ENCODE measurements at regions not wholly inside any gene's neighbourhood (a gene's known extent, or its start where the extent isn't known, plus 50 kb on each side); places are given as distances from the start of the nearest gene placed in this dataset.

GRCh38 chr16:65910291-65910690, 456.2 kb upstream of the CDH5 start:
- H3K4me3 ChIP-seq, result no peak overlapping the region
- no peak overlapping the region for H3K27ac ChIP-seq
- H3K9me3 ChIP-seq, result no peaks in the 10 kb centered on the region
- H3K27me3 ChIP-seq, result no peaks in the 10 kb centered on the region
- H3K4me1 ChIP-seq, result no peaks in the 10 kb centered on the region
- peak in 1 of 2 donors; percentile 56 for DNase-seq (ENCODE audit: extremely low spot score in 2 of 2)
- no peaks in the 10 kb centered on the region for H3K36me3 ChIP-seq
- TF ChIP-seq POLR2A (IDR thresholded peaks at IDR 0.05) (no peak), POLR2AphosphoS5 (IDR thresholded peaks at IDR 0.05; ENCODE audit: insufficient read depth in 1 of 2, low read depth in 1 of 2) (no peak)
- TF ChIP-seq, protein P1, sequence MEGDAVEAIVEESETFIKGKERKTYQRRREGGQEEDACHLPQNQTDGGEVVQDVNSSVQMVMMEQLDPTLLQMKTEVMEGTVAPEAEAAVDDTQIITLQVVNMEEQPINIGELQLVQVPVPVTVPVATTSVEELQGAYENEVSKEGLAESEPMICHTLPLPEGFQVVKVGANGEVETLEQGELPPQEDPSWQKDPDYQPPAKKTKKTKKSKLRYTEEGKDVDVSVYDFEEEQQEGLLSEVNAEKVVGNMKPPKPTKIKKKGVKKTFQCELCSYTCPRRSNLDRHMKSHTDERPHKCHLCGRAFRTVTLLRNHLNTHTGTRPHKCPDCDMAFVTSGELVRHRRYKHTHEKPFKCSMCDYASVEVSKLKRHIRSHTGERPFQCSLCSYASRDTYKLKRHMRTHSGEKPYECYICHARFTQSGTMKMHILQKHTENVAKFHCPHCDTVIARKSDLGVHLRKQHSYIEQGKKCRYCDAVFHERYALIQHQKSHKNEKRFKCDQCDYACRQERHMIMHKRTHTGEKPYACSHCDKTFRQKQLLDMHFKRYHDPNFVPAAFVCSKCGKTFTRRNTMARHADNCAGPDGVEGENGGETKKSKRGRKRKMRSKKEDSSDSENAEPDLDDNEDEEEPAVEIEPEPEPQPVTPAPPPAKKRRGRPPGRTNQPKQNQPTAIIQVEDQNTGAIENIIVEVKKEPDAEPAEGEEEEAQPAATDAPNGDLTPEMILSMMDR (IDR thresholded peaks at IDR 0.05), result no peak
- intact Hi-C loops (cut with DNase I), result no loop called here

DNA sequence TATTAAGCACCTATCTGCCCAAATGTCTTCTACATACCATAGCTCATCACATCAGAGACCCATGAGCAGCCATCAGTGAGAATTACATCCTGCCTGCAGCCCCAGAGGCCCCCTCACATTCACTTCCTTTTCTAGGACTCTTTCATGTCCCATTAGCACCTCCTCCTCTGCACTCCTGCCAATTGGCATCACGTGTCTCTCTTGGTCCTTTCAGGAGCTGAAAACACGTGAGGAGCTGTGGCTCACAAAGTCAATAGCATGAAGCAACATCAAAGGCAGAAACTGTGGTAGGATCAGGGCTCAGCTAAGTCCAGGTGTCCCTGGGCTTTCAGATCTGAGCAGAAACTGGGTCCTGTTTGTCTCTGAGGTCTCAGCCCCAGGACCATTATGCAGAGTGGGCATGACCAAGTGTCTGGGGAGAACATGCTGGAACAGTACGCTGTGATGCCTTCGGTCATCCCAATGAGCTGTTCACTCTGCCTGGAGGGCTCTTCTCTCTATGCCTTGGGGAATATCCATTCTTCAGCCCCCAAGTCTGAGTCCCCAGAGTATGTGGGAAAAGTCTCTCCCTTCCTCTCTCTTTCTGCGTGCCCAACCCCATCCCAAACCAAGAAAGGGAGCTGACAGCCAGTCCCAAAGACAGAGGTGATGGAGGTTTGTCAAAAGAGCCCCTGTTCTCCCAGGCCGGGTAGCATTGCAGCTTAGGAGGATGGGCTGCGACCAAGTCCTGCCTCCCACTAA, 457.0 kb upstream of the CDH5 start:
- TF ChIP-seq POLR2A (IDR thresholded peaks at IDR 0.05) (no peak), POLR2AphosphoS5 (IDR thresholded peaks at IDR 0.05; ENCODE audit: insufficient read depth in 1 of 2, low read depth in 1 of 2) (no peak)
- TF ChIP-seq, protein P1 (IDR thresholded peaks at IDR 0.05), result no peak
- H3K4me1 ChIP-seq, result no peaks in the 10 kb centered on the region
- H3K4me3 ChIP-seq, result no peak overlapping the region
- peak in 1 of 2 donors; percentile 40 for DNase-seq (ENCODE audit: extremely low spot score in 2 of 2)
- H3K27me3 ChIP-seq, result no peaks in the 10 kb centered on the region
- no peaks in the 10 kb centered on the region for H3K9me3 ChIP-seq
- H3K27ac ChIP-seq, result no peak overlapping the region
- intact Hi-C loops (cut with DNase I), result no loop called here
- H3K36me3 ChIP-seq, result no peaks in the 10 kb centered on the region

DNA sequence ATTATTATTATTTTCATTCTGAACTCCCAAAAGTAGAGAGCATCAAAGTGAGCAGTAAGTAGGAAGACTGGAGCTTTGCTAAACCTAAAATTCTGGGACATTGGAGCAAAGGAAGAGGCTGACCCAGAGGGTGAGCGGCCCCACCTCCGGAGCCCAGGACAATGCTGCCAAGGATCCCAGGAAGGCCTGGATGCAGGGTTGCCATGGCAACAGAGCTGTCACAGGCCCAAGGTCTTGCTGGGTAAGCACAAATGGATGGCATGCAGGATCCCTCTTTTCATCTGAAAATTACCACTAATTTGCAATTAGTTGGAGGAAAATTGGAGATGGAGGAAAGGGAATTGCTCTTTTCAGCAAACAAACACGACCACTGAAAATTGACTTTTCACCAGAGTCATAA, 457.9 kb upstream of the CDH5 start:
- Histone ChIP-seq H3K36me3 (no peaks in the 10 kb centered on the region), H3K4me1 (no peaks in the 10 kb centered on the region), H3K4me3 (no peak overlapping the region), H3K27ac (no peak overlapping the region), H3K27me3 (no peaks in the 10 kb centered on the region), H3K9me3 (no peaks in the 10 kb centered on the region)
- no peak for DNase-seq (ENCODE audit: extremely low spot score in 2 of 2)
- intact Hi-C loops (cut with DNase I), result no loop called here
- TF ChIP-seq POLR2A (IDR thresholded peaks at IDR 0.05) (no peak), POLR2AphosphoS5 (IDR thresholded peaks at IDR 0.05; ENCODE audit: insufficient read depth in 1 of 2, low read depth in 1 of 2) (no peak)
- TF ChIP-seq, protein P1 (IDR thresholded peaks at IDR 0.05), result no peak

DNA sequence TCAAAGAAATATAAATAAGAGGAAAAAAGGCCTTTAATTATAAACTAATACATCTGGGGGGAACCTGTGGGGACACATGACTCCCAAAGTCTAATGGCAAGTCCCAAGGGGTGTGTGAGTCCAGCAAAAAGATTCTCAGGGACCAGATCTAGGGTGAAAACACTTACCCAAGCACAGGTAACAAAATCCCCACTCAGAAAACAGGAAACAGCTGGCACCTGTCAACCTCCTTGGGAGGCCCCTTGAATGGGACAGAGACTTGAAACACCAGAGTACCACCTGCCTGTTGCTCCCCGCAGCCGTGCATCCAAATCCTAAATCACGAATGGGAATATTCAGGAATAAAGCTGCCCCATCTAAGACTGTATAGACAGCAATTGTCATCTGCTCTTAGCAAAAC, 461.2 kb upstream of the CDH5 start:
- TF ChIP-seq POLR2A (IDR thresholded peaks at IDR 0.05), result no peak
- TF ChIP-seq, protein P1 (IDR thresholded peaks at IDR 0.05), result no peak
- TF ChIP-seq POLR2AphosphoS5 (IDR thresholded peaks at IDR 0.05; ENCODE audit: insufficient read depth in 1 of 2, low read depth in 1 of 2), result no peak
- H3K4me1 ChIP-seq, result no peaks in the 10 kb centered on the region
- DNase-seq (ENCODE audit: extremely low spot score in 2 of 2), result no peak
- intact Hi-C loops (cut with DNase I), result no loop called here
- H3K36me3 ChIP-seq, result no peaks in the 10 kb centered on the region
- H3K27me3 ChIP-seq, result no peaks in the 10 kb centered on the region
- no peak overlapping the region for H3K4me3 ChIP-seq
- H3K27ac ChIP-seq, result no peak overlapping the region
- no peaks in the 10 kb centered on the region for H3K9me3 ChIP-seq

DNA sequence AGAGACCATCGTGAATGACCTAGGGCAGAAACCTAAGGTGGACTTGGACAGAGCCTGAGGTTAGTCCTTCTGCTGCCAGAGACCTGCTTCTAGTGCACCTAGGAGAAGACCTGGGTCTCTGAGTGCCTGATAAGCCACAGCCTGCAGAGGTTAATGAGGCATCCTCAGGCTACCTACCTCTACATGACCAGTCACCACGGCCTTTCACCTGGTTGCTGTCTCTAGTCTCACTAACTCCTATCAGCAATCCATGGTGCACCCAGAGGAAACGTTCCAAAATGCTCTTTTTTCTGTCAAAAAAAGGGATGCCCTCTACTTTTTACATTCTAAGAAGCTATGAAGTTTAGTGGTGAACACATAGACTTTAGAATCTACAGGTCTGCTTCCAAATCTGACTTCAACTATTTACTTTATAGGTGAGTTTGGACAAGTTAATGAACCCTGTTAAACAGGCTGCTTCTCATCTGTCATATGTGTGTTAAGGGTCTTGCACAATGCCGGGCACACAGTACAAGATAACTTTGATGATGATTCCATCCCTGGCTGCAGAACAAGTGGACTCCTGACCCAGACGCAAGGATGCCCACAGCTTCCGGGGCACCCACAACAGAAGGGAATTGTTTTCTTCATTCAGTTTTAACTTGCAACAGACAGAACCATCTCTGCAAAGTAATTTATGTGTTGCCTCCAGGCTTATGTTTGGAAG, 469.9 kb upstream of the CDH5 start:
- intact Hi-C loops (cut with DNase I), result no loop called here
- TF ChIP-seq POLR2A (IDR thresholded peaks at IDR 0.05), result no peak
- TF ChIP-seq, protein P1 (IDR thresholded peaks at IDR 0.05), result no peak
- no peak for TF ChIP-seq POLR2AphosphoS5 (IDR thresholded peaks at IDR 0.05; ENCODE audit: insufficient read depth in 1 of 2, low read depth in 1 of 2)
- no peak overlapping the region for H3K4me3 ChIP-seq

More for the DNA sequence above, 469.9 kb upstream of the CDH5 start:
- Histone ChIP-seq H3K27me3 (no peaks in the 10 kb centered on the region), H3K9me3 (no peaks in the 10 kb centered on the region), H3K27ac (no peak overlapping the region), H3K36me3 (no peaks in the 10 kb centered on the region), H3K4me1 (no peaks in the 10 kb centered on the region)
- DNase-seq (ENCODE audit: extremely low spot score in 2 of 2), result no peak
